ENCODE measurements at regions not wholly inside any gene's neighbourhood (a gene's known extent, or its start where the extent isn't known, plus 50 kb on each side); places are given as distances from the start of the nearest gene placed in this dataset.
A peak's percentile ranks its signal among the peaks of the same experiment; 100 is the strongest.

DNA sequence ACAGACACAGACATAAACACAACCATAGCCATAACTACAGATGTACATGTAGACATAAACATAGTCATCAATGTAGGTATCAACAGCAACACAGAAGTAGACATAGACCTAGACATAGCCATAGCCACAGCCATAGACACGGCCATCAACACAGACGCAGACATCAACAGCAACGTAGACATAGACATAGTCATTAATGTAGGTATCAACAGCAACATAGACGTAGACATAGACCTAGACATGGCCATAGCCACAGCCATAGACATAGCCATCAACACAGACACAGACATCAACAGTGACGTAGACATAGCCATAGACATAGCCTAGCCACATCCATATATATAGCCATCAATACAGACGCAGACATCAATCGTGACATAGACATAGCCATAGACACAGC, 258.3 kb upstream of the FOXQ1 start:
- no peak for DNase-seq

DNA sequence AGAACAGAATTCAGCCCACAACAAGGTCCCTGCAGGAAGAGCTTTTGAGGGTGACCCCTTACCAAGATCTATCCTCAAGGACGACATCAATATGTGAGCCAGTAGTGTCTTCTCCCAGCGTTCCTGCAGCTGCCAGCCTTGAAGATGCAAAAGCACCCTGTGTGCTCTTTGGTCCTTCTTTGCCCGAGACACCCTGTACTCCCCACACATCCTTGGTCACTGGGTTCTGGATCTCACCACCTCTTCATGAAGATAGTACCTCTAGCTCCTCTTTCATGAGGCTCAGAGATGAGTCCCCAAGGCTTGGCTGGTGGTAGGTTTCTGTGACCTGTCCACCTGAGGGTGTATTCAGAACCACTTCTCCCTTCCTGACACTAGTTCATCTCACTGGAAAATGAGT, 259.6 kb upstream of the FOXQ1 start:
- DNase-seq, result no peak

DNA sequence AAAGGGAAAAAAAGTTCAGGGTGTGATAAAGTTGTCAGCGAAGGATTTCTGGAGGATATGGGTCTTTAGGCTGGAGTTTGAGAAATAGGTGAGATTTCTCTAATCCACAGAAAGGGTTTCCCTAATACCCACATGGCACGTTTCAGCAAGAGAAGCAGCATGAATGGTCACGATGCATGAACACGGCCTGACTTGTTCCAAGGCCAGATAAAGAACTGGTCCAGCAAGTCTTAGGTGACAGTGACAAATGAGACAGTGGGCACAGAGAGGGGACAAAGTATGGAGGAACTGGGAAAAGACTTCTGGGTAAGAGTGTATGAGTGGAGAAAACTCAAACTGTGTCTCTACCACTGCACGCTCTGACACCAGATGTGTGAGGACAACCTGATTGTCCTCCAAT, 262.0 kb upstream of the FOXQ1 start:
- DNase-seq, result no peak

DNA sequence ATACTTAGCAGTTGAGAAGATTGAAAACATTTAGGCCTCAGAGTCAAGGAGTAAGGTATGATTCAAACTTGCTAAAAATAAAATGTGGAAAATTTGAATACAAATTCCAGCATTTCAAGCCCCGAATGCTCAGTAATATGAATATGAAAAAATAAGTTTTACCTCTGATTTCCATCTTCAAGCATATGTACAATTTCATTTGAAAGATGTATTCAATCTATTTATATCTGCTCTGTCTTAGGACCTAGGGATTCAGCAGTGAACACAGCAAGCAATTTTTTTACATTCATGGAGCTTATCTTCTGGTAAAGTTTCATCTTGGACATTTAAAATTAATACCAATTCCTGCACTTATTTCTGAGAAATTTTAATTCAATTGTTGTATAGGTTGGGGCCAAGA, 262.7 kb upstream of the FOXQ1 start:
- DNase-seq, result no peak

- DNase-seq, result no peak
These were observed 263.8 kb upstream of the FOXQ1 start for GRCh38 chr6:1047981-1048541.

- DNase-seq, result no peak
These were observed 266.7 kb upstream of the FOXQ1 start for GRCh38 chr6:1045239-1045638.

DNA sequence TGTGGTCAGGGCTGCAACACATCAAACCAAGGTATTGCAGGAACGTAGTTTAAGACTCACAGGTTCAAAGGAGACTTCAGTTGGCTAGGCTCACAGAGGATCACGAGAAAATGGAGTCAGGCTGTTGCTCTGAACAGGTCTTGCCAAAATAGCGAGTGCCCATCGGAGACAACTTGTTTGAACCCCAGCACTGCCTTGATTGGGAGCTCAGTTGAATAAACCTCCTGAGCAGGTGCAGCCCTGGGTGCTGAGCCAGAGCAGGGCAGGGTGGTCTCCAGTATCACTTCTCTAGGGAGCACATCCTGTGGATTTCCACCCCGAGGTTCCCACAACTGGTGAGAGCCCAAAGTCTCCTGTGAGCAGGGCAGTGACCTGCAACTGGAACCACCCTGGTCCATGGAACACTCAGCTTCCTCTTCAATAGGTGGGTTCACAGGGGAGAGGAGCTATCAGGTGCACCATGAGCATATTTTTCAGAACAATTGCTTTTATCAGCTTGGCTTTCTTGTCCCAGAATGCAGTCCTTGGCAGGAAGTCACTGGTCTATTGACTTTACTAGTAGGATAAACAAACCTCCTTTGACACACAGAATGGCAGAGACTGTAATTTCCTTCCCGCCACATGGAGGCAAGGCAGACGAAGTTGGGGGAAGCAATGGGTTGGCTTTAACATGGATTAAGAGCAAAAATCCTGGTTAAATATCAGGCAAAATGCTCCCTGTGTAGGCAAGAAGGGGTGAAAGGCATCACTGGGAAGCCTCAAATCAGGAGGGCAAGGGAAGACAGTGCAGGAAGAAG, 267.7 kb upstream of the FOXQ1 start:
- DNase-seq, result no peak

DNA sequence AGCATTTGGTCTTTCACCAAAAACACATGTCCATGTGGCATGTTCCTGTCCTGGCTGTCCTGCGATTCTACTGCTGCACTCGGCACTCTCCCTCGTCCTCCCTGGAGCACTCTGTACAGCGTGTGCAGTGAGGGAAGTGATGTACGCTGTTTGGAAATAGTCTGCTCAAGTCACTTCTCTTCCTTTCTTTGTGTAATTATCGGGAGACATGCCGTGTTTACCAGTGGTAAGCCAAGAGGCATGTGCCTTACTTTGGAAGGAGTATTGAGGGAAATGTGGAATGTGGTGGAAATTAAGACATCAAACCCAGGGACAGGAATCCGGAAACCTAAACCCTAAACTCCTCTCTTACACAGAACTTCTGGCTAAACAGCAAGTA, 268.5 kb upstream of the FOXQ1 start:
- no peak for DNase-seq

DNA sequence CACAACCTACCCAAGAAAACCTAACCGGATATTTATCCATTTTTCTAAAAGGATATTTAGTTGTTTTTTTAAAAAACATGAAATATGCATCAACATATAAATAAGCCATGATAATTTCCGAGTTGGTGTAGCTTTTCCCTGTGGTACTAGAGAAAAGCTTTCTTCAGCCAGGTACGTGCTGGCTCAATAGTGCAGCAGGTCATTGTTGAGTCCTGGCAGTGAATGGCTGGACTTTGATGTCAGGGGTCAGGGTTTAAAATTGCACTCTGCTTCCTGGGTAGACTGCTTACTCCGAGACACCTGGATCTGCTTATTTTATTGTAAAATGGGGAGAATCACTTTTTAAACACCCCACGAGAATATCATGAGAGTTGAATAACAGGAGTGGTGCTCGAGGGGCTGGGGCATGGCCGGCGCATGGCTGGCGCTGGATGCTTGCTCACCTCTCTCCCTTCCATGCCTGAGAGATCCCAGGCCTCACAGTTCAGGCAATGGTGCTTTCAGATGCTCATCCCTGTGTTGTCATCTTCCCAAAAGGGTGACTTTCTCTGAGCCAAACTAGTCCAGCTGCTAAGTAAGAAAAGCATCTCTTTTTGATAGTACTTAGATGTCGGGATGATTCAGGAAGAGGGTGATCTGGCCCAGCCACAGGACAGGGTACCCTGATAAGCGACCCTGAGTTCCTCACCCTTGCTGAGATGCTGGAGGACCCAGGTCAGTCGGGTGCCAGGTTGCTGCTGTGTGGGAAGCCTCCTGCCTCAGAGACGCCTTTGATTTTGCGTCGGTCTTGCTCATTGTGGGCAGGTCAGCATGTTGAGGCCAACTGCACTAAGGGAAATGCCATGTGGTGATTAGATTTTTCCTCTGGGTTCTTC, 269.1 kb upstream of the FOXQ1 start:
- no peak for DNase-seq

GRCh38 chr6:1040393-1040792, 271.5 kb upstream of the FOXQ1 start:
- DNase-seq, result no peak

GRCh38 chr6:1039746-1040145, 272.2 kb upstream of the FOXQ1 start:
- DNase-seq, result no peak

- DNase-seq, result no peak
These were observed 272.7 kb upstream of the FOXQ1 start for GRCh38 chr6:1039191-1039590.

- no peak for DNase-seq
These were observed 274.3 kb upstream of the FOXQ1 start for GRCh38 chr6:1037430-1038202.

DNA sequence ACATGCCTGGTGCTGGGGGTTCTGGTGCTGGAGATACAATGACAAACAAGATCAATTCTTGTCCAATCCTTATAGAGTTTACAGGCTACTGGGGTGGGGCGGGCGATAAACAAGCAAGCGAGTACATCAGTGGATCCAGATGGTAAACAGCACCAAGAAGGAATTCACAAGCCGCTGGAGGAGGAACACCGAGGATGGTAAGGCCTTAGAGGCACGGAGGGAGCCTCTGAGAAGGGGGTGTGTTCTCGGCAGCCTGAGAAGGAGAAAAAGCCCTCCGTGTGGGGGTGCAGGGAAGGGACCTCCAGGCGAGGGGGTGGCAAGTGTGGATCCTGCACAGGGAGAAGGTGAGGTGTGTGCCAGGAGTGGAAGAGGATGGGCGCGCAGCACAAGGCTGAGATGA, 276.5 kb upstream of the FOXQ1 start:
- DNase-seq, result no peak

GRCh38 chr6:1031720-1032119, 280.2 kb upstream of the FOXQ1 start:
- DNase-seq, result no peak

GRCh38 chr6:1029141-1029540, 282.8 kb upstream of the FOXQ1 start:
- no peak for DNase-seq

- no peak for DNase-seq
These were observed 283.2 kb upstream of the FOXQ1 start for GRCh38 chr6:1028723-1029122.

- DNase-seq, result no peak
These were observed 283.9 kb upstream of the FOXQ1 start for GRCh38 chr6:1027795-1028569.

DNA sequence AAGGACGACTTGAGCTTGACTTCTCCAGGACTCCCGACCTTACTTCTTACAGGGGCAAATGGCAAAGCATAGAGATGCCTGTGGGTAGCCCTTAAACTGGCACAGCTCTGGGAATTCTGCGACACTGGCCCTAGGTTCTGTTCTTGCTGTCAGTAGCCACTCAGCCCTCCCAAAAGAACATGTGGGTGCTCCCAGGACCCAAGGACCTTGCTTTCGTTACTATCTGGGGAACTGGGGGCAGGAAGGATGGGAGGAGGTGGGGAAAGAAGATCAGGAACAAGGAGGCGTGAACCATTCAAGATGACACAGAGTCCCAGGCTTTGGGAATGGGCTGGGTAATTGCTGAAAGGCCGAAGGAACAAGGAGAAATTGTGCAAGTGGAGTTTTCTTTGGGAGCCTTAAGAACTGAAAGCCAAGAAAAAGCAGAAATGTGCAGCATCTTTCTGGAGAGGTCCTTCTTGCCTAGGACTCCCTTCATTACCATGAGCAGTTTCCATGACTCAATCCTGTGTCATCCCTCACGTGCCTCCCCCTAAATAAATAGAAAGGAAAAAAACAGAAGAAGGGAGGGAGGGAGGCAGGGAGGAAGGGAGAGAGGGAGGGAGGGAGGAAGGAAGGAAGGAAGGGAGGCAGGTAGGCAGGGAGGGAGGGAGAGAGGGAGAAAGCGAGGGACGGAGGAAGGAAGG, 284.6 kb upstream of the FOXQ1 start:
- DNase-seq, result no peak

GRCh38 chr6:1025821-1026220, 286.1 kb upstream of the FOXQ1 start:
- no peak for DNase-seq

DNA sequence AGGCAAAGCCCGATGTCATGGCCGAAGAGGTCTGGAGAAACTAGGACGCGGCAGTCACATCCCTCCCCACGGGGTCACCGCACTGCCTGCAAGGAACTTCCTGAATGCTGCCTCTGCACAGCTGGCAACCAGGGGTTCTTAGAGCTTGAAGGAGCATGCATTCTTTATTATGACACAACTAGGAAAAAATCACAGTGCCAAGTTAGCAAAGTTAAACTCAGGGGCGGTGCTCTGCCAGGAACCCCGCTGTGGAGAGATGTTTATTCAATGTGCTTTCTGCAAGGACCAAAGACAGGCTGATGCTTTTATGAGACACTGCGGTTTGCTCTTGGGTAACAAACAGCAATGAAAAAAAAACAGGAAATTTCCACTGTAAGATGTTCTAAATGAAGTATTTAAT, 287.3 kb upstream of the FOXQ1 start:
- peak; percentile 61 for DNase-seq

- no peak for DNase-seq
These were observed 287.7 kb upstream of the FOXQ1 start for GRCh38 chr6:1024161-1024560.

Measured in amniotic stem cell (primary cell).